NCI-H2227 (cell line): ENCODE measurements at regions not wholly inside any gene's neighbourhood (a gene's known extent, or its start where the extent isn't known, plus 50 kb on each side); places are given as distances from the start of the nearest gene placed in this dataset.

ENCODE experiments used
- DNase-seq: peaks from one replicate; lab custom pipeline; 2025; ENCODE audit not compliant: unreplicated experiment; lab: John Stamatoyannopoulos, UW

DNA sequence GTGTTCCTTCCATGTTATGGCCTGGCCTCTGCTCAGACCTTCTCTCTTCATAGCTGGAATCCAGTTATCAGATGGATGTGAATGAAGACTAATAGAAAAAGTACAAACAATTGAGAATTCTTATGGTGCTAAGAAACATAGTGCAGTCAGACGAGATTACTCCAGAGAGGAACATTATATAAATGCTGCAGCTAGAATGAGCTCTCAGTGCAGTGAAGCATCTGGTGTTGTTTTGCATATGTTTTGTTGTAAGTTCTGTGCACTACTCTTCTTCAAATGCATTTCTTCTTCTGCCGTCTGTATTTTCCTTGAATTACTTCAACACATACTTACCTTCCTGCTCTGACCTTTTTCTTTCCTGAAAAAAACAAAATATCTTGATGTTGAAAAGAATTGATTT is 602.4 kb upstream of the CDH18 start:
- no peak for DNase-seq

GRCh38 chr5:20575571-20575970 is 587.6 kb upstream of the CDH18 start:
- DNase-seq = no peak

- no peak for DNase-seq
Measured at GRCh38 chr5:20574576-20574975, 586.6 kb upstream of the CDH18 start.

GRCh38 chr5:20572614-20573013 is 584.6 kb upstream of the CDH18 start:
- no peak for DNase-seq

- DNase-seq = no peak
Measured at GRCh38 chr5:20570486-20570885, 582.5 kb upstream of the CDH18 start.

- no peak for DNase-seq
Measured at GRCh38 chr5:20562544-20562943, 574.5 kb upstream of the CDH18 start.

DNA sequence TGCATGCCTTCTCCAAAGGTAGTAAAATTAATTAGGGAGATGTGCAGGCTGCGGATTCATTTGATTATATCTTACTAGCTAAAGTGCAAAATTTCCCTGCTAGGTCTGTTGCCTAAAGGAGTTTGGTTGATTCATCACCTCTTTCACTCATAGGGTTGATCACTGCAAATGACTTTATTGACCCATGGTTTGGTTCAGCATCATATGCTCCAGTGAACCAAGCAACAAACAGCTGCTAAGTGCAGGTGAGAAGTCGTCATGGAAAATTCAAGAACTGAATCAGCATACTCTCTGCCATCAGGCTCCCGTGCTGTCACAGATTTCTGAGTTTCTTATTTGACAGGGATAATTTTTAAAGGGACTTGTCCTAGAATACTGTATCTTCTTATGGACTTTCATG is 571.8 kb upstream of the CDH18 start:
- DNase-seq = no peak

- DNase-seq = no peak
Measured at GRCh38 chr5:20556115-20556763, 568.2 kb upstream of the CDH18 start.

DNA sequence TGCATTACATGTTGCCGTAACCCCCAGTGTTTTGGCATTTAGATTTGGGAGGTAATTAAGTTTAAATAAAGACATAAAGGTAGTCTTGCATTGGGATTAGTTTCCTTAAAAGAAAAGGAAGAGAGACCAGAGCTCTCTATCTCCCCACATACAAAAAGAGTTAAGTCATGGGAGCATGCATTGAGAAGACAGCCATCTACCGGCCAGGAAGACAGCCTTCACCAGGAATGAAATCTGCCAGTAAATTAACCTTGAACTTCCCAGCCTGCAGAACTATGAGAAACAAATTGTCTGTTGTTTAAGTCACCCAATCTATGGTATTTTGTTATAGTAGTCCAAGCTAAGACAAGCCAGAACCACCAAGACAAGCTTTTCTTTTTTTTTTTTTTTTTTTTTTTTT is 567.0 kb upstream of the CDH18 start:
- no peak for DNase-seq

GRCh38 chr5:20554001-20554400 is 566.0 kb upstream of the CDH18 start:
- DNase-seq = no peak

- no peak for DNase-seq
Measured at GRCh38 chr5:20537911-20538703, 550.1 kb upstream of the CDH18 start.

DNA sequence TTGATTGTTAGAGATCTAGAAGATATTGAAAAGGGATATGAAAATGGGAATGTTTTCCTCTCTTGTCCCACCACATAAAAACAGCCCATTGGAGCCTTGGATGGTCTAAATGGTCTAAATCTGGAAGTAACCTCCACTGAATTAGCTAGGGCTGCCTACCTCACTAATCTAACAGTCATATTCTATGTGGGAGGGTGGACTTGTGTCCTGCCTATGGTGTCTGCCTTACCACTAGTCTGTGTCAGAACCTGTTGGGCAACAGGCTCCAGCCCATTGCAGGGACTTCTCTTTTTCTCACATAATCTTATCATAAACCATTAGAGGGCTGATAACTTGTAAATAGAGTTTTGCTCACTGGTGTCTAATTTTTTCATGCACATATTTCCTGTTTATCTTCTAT is 548.8 kb upstream of the CDH18 start:
- no peak for DNase-seq

DNA sequence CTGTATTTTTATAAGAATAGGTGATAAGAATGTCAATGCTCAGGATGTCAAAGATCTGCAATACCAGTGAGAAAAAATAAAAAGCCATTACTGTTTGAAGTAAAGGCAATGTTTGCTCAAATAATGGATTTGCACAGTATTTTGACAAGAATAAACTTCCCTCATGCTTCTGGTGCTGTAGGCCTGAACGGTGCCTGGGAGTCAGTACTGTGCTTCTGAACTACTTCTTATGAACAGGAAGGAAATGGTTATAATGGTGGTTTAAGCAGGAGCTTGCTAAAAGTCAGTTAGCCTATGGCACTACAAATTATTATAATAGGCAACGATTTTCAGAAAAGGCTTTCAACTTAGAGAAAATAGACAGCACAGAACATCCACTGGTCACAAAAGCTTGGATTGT is 548.3 kb upstream of the CDH18 start:
- no peak for DNase-seq

DNA sequence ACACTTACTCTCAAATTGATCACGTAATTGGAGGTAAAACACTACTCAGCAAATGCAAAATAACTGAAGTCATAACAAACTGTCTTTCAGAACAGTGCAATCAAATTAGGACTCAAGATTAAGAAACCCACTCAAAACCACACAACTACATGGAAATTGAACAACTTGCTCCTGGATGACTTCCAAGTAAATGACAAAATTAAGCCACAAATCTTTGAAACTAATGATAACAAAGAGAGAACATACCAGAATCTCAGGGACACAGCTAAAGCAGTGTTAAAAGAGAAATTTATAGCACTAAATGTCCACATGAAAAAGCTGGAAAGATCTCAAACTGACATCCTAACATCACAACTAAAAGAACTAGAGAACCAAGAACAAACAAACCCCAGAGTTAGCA is 540.5 kb upstream of the CDH18 start:
- DNase-seq = no peak

DNA sequence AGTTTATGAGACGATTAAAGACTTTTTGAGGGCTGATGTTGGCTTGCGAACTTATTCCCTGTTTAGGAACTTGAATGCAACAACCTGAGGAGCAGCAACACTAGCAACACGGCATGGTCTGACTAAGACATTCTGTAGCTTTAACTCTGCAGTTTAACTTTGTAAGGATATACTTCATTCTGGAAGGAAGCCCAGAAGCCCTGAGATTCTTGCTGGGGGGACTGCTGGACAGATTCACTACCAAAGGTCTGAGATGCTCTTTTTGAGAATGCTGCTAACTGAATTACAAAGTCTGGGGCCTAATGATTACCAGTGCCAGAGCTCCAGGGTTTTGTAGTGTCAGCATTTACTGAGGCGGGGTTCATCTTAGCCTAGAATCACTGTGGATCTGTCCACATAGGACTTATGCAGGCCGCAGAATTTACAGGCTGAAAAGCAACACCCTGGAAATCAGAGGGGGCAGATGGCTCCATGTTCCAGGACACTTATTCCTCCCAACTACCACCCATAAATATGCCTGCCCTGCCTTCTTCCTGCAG is 537.1 kb upstream of the CDH18 start:
- no peak for DNase-seq

- no peak for DNase-seq
Measured at GRCh38 chr5:20522905-20523482, 535.0 kb upstream of the CDH18 start.

GRCh38 chr5:20515606-20516005 is 527.6 kb upstream of the CDH18 start:
- DNase-seq = no peak

- no peak for DNase-seq
Measured at GRCh38 chr5:20514145-20514544, 526.1 kb upstream of the CDH18 start.

DNA sequence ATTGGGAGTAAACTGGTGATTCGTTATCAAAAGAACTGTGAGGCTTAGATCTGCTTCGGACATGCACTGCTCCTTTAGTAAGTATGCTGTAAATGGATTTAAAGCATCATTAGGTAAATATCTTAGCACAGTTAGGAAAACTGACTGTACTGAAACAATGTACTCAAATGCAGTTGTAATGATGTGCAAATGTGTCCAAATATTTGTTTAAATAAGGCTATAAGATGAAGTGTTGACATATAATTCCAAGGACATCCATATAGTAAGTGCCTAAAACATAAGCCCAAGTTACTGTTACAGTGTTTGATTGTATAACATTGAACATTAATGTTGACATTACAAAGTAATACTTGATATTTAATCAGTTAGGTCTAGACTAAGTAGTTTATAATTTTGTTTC is 512.5 kb upstream of the CDH18 start:
- DNase-seq = no peak

DNA sequence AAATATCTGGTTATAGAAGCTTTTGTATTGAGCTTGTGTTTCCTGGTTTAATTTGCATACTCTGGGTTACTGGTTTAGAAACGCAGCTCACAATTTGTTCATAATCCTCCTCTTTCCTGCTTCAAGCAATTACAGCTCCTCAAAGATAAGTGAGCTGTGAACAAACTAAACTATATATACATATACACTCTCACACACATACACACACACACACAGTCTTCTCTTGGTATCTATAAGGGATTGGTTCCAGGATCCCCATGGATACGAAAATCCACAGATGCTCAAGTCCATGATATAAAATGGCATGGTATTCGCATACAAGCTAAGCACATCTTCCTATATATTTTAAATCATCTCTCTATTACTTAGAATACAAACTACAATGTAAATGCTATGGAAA is 510.9 kb upstream of the CDH18 start:
- DNase-seq = no peak

DNA sequence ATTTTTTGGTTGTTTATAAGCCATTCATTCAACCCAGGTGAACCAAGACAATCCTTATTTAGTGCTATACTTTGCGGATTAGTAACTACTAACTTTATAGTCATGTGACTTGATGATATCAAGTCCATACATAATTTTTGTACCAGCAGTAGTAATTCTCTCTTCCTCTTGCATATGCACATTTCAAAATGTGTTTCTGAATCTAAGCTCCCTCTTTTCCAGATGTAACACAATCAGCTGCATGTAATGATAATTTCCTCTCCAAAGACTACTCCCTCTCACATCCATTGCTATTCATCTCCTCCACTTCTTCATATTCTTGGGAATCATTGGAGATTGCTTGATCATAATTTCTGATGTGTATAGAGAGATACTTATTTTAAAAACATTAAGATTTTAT is 510.1 kb upstream of the CDH18 start:
- no peak for DNase-seq

GRCh38 chr5:20497356-20497755 is 509.4 kb upstream of the CDH18 start:
- DNase-seq = no peak
